Liver (tissue), 8 donors: ENCODE measurements at regions not wholly inside any gene's neighbourhood (a gene's known extent, or its start where the extent isn't known, plus 50 kb on each side); places are given as distances from the start of the nearest gene placed in this dataset.

Experiments
- DNase-seq: peaks from one replicate; pipeline ENCODE4 v3.0.0-alpha.2; 2017; ENCODE audit warnings: low spot score
- H3K27ac ChIP-seq, 2 donors: one replicate each; pipeline ENCODE4 v1.7.0; 2013; ENCODE audit warnings: inconsistent platforms in 2 of 2, low read length in 2 of 2, control low read depth in 1 of 2, low read depth in 1 of 2, mild to moderate bottlenecking in 1 of 2
- H3K27me3 ChIP-seq, 4 donors: one replicate each; pipeline versions ENCODE4 v1.6.1 to v1.7.0; 2013; ENCODE audit warnings: low read length in 3 of 4, inconsistent platforms in 1 of 4, mild to moderate bottlenecking in 1 of 4, moderate library complexity in 1 of 4; ENCODE audit not compliant: control insufficient read depth in 4 of 4, insufficient read depth in 4 of 4
- H3K36me3 ChIP-seq, 4 donors: one replicate each; pipeline versions ENCODE4 v1.6.1 to v1.7.0; 2013; ENCODE audit warnings: low read length in 3 of 4, mild to moderate bottlenecking in 3 of 4, low read depth in 1 of 4, moderate library complexity in 1 of 4; ENCODE audit not compliant: control insufficient read depth in 4 of 4, insufficient read depth in 3 of 4
- H3K4me1 ChIP-seq, 4 donors: one replicate each; pipeline versions ENCODE4 v1.6.1 to v1.7.0; 2013; ENCODE audit warnings: low read length in 3 of 4, mild to moderate bottlenecking in 3 of 4, moderate library complexity in 1 of 4; ENCODE audit not compliant: control insufficient read depth in 4 of 4, insufficient read depth in 4 of 4
- H3K4me3 ChIP-seq, 3 donors: one replicate each; pipeline versions ENCODE4 v1.6.1 to v1.7.0; 2013; ENCODE audit warnings: low read length in 3 of 3, control low read depth in 1 of 3, low read depth in 1 of 3, mild to moderate bottlenecking in 1 of 3
- H3K9ac ChIP-seq, 2 donors: one replicate each; pipeline ENCODE4 v1.7.0; 2013; ENCODE audit warnings: low read length in 2 of 2, mild to moderate bottlenecking in 2 of 2, moderate library complexity in 2 of 2, control low read depth in 1 of 2, low read depth in 1 of 2
- H3K9me3 ChIP-seq, 4 donors: one replicate each; pipeline versions ENCODE4 v1.6.1 to v1.7.0; 2013; ENCODE audit warnings: low read length in 3 of 4; ENCODE audit not compliant: control insufficient read depth in 4 of 4
- EGR1 ChIP-seq, 2 donors: IDR thresholded peaks; 2 replicates each; pipeline ENCODE4 v1.6.1; 2016 to 2018; ENCODE audit warnings: antibody characterized with exemption in 2 of 2, low read depth in 2 of 2
- FOXA1 ChIP-seq: IDR thresholded peaks from 2 replicates; pipeline ENCODE4 v1.6.1; 2016; ENCODE audit warnings: antibody characterized with exemption
- FOXA2 ChIP-seq: IDR thresholded peaks from 2 replicates; pipeline ENCODE4 v1.6.1; 2016; ENCODE audit warnings: antibody characterized with exemption
- GABPA ChIP-seq, 2 donors: IDR thresholded peaks in 1 of 2; conservative IDR thresholded peaks in 1 of 2; 2 replicates each; pipeline ENCODE4 v1.6.1; 2016; ENCODE audit warnings: antibody characterized with exemption in 2 of 2, mild to moderate bottlenecking in 1 of 2, moderate library complexity in 1 of 2
- HNF4A ChIP-seq, 2 donors: conservative IDR thresholded peaks; 2 replicates each; pipeline ENCODE4 v1.6.1; 2016; ENCODE audit warnings: antibody characterized with exemption in 2 of 2, mild to moderate bottlenecking in 2 of 2
- HNF4G ChIP-seq: IDR thresholded peaks from 2 replicates; pipeline ENCODE4 v1.6.1; 2016; ENCODE audit warnings: antibody characterized with exemption
- JUND ChIP-seq, 2 donors: IDR thresholded peaks; 2 replicates each; pipeline ENCODE4 v1.6.1; 2016; ENCODE audit warnings: antibody characterized with exemption in 2 of 2
- NR2F2 ChIP-seq: IDR thresholded peaks from 2 replicates; pipeline ENCODE4 v1.6.1; 2016; ENCODE audit warnings: antibody characterized with exemption
- RAD21 ChIP-seq, 2 donors: IDR thresholded peaks; 2 replicates each; pipeline ENCODE4 v1.6.1; 2016; ENCODE audit warnings: antibody characterized with exemption in 2 of 2, mild to moderate bottlenecking in 2 of 2
- RXRA ChIP-seq, 2 donors: IDR thresholded peaks; 2 replicates each; pipeline ENCODE4 v1.6.1; 2017 to 2018; ENCODE audit warnings: antibody characterized with exemption in 2 of 2, mild to moderate bottlenecking in 1 of 2
- TAF1 ChIP-seq: conservative IDR thresholded peaks from 2 replicates; pipeline ENCODE4 v1.6.1; 2016; ENCODE audit warnings: antibody characterized with exemption, mild to moderate bottlenecking
- YY1 ChIP-seq: IDR thresholded peaks from 2 replicates; pipeline ENCODE4 v1.6.1; 2016; ENCODE audit warnings: antibody characterized with exemption, mild to moderate bottlenecking
- WGBS: extraction: QIAGEN DNeasy Blood & Tissue Kit; methylation state at CpG from one replicate; pipeline ENCODE4 v1.1.7; 2013; 5-methylcytosine and 5-hydroxymethylcytosine counted together
- TF ChIP-seq, protein P1 (sequence below): IDR thresholded peaks from 2 replicates; pipeline ENCODE4 v1.6.1; 2016; ENCODE audit warnings: antibody characterized with exemption
- TF ChIP-seq, protein P2 (sequence below): IDR thresholded peaks from 2 replicates; pipeline ENCODE4 v1.6.1; 2016; ENCODE audit warnings: antibody characterized with exemption
- TF ChIP-seq, protein P3 (sequence below): IDR thresholded peaks from 2 replicates; pipeline ENCODE4 v1.6.1; 2016; ENCODE audit warnings: antibody characterized with exemption, mild to moderate bottlenecking
- TF ChIP-seq, protein P4 (sequence below): IDR thresholded peaks from 2 replicates; pipeline ENCODE4 v1.6.1; 2016; ENCODE audit warnings: antibody characterized with exemption
- TF ChIP-seq, protein P5 (sequence below): fragments of 150-350 bp; IDR thresholded peaks from 2 replicates; pipeline ENCODE4 v1.5.1; 2017; ENCODE audit warnings: improper control_type of control experiment, low read depth, low read length; ENCODE audit not compliant: missing input control
- donor health status: healthy.
- donor health status: healthy.
- donor health status: healthy.
- donor health status: healthy.
- donor health status: healthy.

DNA sequence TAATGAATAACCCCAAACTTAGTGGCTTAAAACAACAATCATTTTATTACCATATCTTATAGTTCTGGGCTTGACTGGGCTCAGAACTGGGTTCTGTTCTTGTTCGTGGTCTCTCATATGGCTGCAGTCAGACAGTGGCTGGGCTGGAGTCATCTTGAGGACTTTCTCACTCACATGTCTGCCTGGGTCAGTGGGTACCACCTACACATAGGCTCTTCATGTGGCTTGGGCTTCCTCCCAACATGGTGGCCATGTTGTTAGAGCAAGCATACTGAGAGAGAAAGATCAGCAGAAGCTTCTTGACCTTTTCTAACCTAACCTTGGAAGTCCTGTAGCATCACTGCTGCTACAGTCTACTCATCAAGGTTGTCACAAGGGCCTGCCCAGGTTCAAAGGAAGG lies 158.6 kb upstream of the SDK2 start:
- WGBS: 96% methylated on average over 1 of the region's 1 CpG
- H3K9me3 ChIP-seq: peaks cover 0 to 7% (median 4%) of the 10 kb centered on the region in 4 donors
- TF ChIP-seq YY1: no peak
- TF ChIP-seq EGR1 (IDR thresholded peaks at IDR 0.05; ENCODE audit: low read depth in 2 of 2): no peak
- TF ChIP-seq, protein P1, sequence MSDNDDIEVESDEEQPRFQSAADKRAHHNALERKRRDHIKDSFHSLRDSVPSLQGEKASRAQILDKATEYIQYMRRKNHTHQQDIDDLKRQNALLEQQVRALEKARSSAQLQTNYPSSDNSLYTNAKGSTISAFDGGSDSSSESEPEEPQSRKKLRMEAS: no peak
- TF ChIP-seq FOXA2: no peak
- H3K4me1 ChIP-seq: peaks cover 4 to 24% (median 13%) of the 10 kb centered on the region in 4 donors
- H3K4me3 ChIP-seq: no peak overlapping the region
- DNase-seq: no peak
- H3K27me3 ChIP-seq: no peaks in the 10 kb centered on the region
- no peak overlapping the region for H3K27ac ChIP-seq
- no peak overlapping the region for H3K9ac ChIP-seq
- H3K36me3 ChIP-seq: no peaks in the 10 kb centered on the region

DNA sequence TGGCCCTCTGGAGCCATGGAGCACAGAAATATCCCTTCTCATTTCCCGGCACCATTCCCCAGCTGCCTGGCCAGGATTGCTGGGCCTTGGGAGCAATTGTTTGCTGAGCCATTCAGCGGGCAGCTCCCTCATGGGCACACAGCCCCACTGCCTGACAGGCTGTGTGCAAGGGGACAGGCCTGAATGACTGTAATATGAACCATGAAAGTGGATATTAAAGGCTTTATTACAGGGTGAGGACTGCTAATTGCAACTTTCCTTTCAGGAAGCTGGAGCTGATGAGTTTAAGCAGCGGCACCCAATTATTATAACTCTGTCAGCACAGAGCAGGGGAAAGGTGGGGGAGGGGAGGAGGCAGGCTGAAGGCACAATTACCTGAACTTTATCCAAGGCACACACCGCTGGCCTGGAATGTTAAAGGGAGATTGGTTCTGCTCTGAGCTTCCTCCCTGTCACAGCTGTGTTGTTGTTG lies 159.8 kb upstream of the SDK2 start:
- Histone ChIP-seq H3K9ac (no peak overlapping the region), H3K9me3 (peaks cover 0 to 7% (median 4%) of the 10 kb centered on the region in 4 donors), H3K4me3 (no peak overlapping the region), H3K36me3 (no peaks in the 10 kb centered on the region), H3K4me1 (peaks cover 0 to 15% (median 4%) of the 10 kb centered on the region in 4 donors), H3K27me3 (no peaks in the 10 kb centered on the region), H3K27ac (no peak overlapping the region)
- 73% methylated on average over 4 of the region's 4 CpGs for WGBS
- no peak for DNase-seq
- TF ChIP-seq HNF4G (no peak), NR2F2 (no peak), GABPA (IDR thresholded peaks at IDR 0.05 in 1 of 2, conservative IDR thresholded peaks at IDR 0.05 in 1 of 2) (no peak), RXRA (IDR thresholded peaks at IDR 0.05) (no peak), HNF4A (conservative IDR thresholded peaks at IDR 0.05) (no peak)
- TF ChIP-seq, protein P2, sequence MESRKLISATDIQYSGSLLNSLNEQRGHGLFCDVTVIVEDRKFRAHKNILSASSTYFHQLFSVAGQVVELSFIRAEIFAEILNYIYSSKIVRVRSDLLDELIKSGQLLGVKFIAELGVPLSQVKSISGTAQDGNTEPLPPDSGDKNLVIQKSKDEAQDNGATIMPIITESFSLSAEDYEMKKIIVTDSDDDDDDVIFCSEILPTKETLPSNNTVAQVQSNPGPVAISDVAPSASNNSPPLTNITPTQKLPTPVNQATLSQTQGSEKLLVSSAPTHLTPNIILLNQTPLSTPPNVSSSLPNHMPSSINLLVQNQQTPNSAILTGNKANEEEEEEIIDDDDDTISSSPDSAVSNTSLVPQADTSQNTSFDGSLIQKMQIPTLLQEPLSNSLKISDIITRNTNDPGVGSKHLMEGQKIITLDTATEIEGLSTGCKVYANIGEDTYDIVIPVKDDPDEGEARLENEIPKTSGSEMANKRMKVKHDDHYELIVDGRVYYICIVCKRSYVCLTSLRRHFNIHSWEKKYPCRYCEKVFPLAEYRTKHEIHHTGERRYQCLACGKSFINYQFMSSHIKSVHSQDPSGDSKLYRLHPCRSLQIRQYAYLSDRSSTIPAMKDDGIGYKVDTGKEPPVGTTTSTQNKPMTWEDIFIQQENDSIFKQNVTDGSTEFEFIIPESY: no peak

DNA sequence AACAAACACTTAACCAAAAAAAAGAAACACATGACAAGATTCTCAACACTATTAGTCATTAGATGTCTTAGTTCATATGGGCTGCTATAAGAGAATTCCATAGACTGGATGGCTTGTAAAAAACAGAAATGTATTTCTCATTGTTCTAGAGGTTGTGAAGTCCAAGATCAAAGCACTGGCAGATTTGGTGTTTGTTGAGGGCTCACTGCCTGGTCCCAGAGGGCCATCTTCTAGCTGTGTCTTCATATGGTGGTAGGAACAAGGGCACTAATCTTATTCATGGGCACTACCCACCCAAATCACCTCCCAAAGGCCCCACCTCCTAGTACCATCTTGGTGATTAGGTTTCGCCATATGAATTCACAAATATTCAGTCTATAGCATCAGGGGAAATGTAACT lies 162.5 kb upstream of the SDK2 start:
- no peak for TF ChIP-seq NR2F2
- no peak for TF ChIP-seq RAD21 (IDR thresholded peaks at IDR 0.05)
- TF ChIP-seq RXRA (IDR thresholded peaks at IDR 0.05): no peak
- TF ChIP-seq, protein P2: no peak
- TF ChIP-seq, protein P3, sequence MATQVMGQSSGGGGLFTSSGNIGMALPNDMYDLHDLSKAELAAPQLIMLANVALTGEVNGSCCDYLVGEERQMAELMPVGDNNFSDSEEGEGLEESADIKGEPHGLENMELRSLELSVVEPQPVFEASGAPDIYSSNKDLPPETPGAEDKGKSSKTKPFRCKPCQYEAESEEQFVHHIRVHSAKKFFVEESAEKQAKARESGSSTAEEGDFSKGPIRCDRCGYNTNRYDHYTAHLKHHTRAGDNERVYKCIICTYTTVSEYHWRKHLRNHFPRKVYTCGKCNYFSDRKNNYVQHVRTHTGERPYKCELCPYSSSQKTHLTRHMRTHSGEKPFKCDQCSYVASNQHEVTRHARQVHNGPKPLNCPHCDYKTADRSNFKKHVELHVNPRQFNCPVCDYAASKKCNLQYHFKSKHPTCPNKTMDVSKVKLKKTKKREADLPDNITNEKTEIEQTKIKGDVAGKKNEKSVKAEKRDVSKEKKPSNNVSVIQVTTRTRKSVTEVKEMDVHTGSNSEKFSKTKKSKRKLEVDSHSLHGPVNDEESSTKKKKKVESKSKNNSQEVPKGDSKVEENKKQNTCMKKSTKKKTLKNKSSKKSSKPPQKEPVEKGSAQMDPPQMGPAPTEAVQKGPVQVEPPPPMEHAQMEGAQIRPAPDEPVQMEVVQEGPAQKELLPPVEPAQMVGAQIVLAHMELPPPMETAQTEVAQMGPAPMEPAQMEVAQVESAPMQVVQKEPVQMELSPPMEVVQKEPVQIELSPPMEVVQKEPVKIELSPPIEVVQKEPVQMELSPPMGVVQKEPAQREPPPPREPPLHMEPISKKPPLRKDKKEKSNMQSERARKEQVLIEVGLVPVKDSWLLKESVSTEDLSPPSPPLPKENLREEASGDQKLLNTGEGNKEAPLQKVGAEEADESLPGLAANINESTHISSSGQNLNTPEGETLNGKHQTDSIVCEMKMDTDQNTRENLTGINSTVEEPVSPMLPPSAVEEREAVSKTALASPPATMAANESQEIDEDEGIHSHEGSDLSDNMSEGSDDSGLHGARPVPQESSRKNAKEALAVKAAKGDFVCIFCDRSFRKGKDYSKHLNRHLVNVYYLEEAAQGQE: no peak
- TF ChIP-seq, protein P1: no peak
- TF ChIP-seq TAF1: no peak
- TF ChIP-seq, protein P4, sequence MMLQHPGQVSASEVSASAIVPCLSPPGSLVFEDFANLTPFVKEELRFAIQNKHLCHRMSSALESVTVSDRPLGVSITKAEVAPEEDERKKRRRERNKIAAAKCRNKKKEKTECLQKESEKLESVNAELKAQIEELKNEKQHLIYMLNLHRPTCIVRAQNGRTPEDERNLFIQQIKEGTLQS: no peak
- no peak for TF ChIP-seq FOXA2
- TF ChIP-seq YY1: no peak
- TF ChIP-seq GABPA (IDR thresholded peaks at IDR 0.05 in 1 of 2, conservative IDR thresholded peaks at IDR 0.05 in 1 of 2): no peak
- TF ChIP-seq JUND (IDR thresholded peaks at IDR 0.05): no peak
- no peak for TF ChIP-seq FOXA1
- no peak for TF ChIP-seq HNF4G
- TF ChIP-seq, protein P5, sequence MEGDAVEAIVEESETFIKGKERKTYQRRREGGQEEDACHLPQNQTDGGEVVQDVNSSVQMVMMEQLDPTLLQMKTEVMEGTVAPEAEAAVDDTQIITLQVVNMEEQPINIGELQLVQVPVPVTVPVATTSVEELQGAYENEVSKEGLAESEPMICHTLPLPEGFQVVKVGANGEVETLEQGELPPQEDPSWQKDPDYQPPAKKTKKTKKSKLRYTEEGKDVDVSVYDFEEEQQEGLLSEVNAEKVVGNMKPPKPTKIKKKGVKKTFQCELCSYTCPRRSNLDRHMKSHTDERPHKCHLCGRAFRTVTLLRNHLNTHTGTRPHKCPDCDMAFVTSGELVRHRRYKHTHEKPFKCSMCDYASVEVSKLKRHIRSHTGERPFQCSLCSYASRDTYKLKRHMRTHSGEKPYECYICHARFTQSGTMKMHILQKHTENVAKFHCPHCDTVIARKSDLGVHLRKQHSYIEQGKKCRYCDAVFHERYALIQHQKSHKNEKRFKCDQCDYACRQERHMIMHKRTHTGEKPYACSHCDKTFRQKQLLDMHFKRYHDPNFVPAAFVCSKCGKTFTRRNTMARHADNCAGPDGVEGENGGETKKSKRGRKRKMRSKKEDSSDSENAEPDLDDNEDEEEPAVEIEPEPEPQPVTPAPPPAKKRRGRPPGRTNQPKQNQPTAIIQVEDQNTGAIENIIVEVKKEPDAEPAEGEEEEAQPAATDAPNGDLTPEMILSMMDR: no peak
- no peak overlapping the region for H3K4me3 ChIP-seq
- no peaks in the 10 kb centered on the region for H3K36me3 ChIP-seq
- peaks cover 0 to 2% (median under 1%) of the 10 kb centered on the region in 4 donors for H3K4me1 ChIP-seq
- WGBS: 97% methylated on average over 1 of the region's 1 CpG
- no peak overlapping the region for H3K27ac ChIP-seq
- no peak overlapping the region for H3K9ac ChIP-seq
- H3K9me3 ChIP-seq: peaks cover 0 to 7% (median 4%) of the 10 kb centered on the region in 4 donors
- DNase-seq: no peak
- no peaks in the 10 kb centered on the region for H3K27me3 ChIP-seq
